Smooth muscle cell (in vitro differentiated cells): ENCODE measurements at regions not wholly inside any gene's neighbourhood (a gene's known extent, or its start where the extent isn't known, plus 50 kb on each side); places are given as distances from the start of the nearest gene placed in this dataset.
A peak's percentile ranks its signal among the peaks of the same experiment; 100 is the strongest.

Experiments
- DNase-seq: peaks from one replicate; lab custom pipeline; 2025; ENCODE audit not compliant: unreplicated experiment; lab: John Stamatoyannopoulos, UW
- H2AFZ ChIP-seq: fragments of 200-600 bp; sonication (generic); 2 replicates; pipeline ENCODE4 v1.6.0; 2016; ENCODE audit warnings: antibody characterized with exemption, low read depth, mild to moderate bottlenecking
- H3F3A ChIP-seq: fragments of 200-600 bp; sonication (generic); 2 replicates; pipeline ENCODE4 v1.6.0; 2017; ENCODE audit warnings: antibody characterized with exemption, low read depth
- H3K27ac ChIP-seq: fragments of 200-600 bp; sonication (generic); 2 replicates; pipeline ENCODE4 v1.5.1; 2016; ENCODE audit warnings: low read depth, mild to moderate bottlenecking
- H3K27me3 ChIP-seq: fragments of 200-600 bp; sonication (generic); 2 replicates; pipeline ENCODE4 v1.6.1; 2016; ENCODE audit warnings: low read depth, mild to moderate bottlenecking
- H3K36me3 ChIP-seq: fragments of 200-600 bp; sonication (generic); 2 replicates; pipeline ENCODE4 v1.5.1; 2016; ENCODE audit warnings: low read depth
- H3K4me1 ChIP-seq: fragments of 200-600 bp; sonication (generic); 2 replicates; pipeline ENCODE4 v1.5.1; 2016; ENCODE audit warnings: low read depth
- H3K4me2 ChIP-seq: fragments of 200-600 bp; sonication (generic); 2 replicates; pipeline ENCODE4 v1.6.0; 2016; ENCODE audit warnings: mild to moderate bottlenecking
- H3K4me3 ChIP-seq: fragments of 200-600 bp; sonication (generic); 2 replicates; pipeline ENCODE4 v1.5.1; 2016; ENCODE audit warnings: mild to moderate bottlenecking
- H3K79me2 ChIP-seq: fragments of 200-600 bp; sonication (generic); 2 replicates; pipeline ENCODE4 v1.6.0; 2016; ENCODE audit warnings: low read depth, mild to moderate bottlenecking
- H3K9ac ChIP-seq: fragments of 200-600 bp; sonication (generic); 2 replicates; pipeline ENCODE4 v1.6.0; 2016; ENCODE audit warnings: low read depth
- H3K9me3 ChIP-seq: fragments of 200-600 bp; sonication (generic); replicated peaks from 2 replicates; pipeline ENCODE4 v1.5.1; 2016; ENCODE audit warnings: low read depth
- H4K20me1 ChIP-seq: fragments of 200-600 bp; sonication (generic); 2 replicates; pipeline ENCODE4 v1.6.0; 2016; ENCODE audit warnings: low read depth
- WGBS: methylation state at CpG from one replicate; pipeline ENCODE4 v1.1.7; 2016; ENCODE audit warnings: low lambda C conversion rate; 5-methylcytosine and 5-hydroxymethylcytosine counted together
- TF ChIP-seq, protein P1 (sequence below): fragments of 200-600 bp; sonication (generic); IDR thresholded peaks from 2 replicates; pipeline ENCODE4 v1.5.1; 2017; ENCODE audit warnings: borderline replicate concordance, mild to moderate bottlenecking, antibody characterized with exemption; ENCODE audit not compliant: insufficient read depth, poor library complexity, severe bottlenecking

DNA sequence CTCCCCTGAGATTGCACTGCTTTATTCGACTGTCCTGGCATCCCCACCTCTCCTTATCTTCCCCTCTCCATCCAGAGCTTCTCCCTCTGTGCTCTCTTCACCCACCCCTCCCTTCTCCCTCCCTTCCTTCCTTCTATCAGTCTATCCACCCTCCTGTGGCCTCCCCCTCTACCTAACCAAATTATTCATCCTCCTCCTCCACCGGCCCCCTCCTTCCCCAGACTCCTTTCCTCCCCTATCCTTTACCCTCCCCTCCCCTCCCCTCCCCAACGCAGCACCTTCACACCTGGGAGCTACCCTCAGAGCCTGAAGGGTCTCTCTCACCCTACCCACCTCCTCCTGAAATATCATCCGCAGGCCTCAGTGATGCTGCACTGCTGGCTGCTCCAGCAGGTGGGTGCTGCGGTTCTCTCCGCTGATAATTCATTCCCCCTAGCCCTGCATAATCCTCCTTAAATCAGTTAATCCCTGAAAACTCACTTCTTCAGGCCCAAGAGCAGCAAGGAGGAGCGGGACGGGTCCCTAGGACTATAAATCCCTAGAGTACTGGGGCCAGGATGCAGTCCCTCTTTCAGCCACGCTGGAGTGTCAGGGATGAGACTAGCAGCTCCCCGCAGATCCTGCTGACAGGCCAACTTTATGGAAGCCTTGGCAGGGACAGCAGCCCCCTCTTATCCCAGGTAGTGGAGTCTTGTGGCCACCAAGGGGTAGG is 97.8 kb downstream of the PCDH1 start:
- Histone ChIP-seq H3K9ac (no peak overlapping the region), H2AFZ (no peak overlapping the region), H3F3A (no peaks in the 10 kb centered on the region), H3K9me3 (no peaks in the 10 kb centered on the region), H3K79me2 (no peaks in the 10 kb centered on the region), H3K36me3 (no peaks in the 10 kb centered on the region), H3K4me3 (no peak overlapping the region), H3K4me2 (no peak overlapping the region), H3K4me1 (peaks cover 7% of the 10 kb centered on the region), H3K27ac (no peak overlapping the region), H3K27me3 (no peaks in the 10 kb centered on the region), H4K20me1 (no peaks in the 10 kb centered on the region)
- TF ChIP-seq, protein P1, sequence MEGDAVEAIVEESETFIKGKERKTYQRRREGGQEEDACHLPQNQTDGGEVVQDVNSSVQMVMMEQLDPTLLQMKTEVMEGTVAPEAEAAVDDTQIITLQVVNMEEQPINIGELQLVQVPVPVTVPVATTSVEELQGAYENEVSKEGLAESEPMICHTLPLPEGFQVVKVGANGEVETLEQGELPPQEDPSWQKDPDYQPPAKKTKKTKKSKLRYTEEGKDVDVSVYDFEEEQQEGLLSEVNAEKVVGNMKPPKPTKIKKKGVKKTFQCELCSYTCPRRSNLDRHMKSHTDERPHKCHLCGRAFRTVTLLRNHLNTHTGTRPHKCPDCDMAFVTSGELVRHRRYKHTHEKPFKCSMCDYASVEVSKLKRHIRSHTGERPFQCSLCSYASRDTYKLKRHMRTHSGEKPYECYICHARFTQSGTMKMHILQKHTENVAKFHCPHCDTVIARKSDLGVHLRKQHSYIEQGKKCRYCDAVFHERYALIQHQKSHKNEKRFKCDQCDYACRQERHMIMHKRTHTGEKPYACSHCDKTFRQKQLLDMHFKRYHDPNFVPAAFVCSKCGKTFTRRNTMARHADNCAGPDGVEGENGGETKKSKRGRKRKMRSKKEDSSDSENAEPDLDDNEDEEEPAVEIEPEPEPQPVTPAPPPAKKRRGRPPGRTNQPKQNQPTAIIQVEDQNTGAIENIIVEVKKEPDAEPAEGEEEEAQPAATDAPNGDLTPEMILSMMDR, result no peak
- DNase-seq, result no peak
- WGBS, result 77% methylated on average over 8 of the region's 10 CpGs

DNA sequence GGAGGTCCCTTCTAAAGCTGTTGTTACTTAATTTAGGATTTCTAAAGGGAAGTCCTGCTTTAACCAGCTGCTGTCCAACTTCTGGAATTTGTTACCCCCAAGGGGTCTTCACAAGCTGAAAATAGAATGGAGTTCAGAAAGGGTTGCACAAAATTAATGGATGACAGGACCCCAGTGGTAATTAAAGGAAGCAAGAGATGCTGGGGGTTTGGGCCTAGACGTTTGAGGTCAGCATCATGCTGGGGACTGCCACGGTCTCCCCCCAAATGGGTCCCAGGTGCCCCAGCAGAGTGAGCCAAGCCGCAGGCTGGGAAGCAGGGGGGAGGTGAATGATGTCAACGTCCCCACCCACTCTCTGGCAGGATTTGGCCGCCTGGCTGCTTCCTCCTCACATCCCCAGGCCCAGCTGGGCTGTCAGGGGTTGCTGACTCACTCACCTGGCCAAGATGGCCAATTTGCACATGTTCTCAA is 97.5 kb upstream of the ARAP3 start:
- Histone ChIP-seq H4K20me1 (no peaks in the 10 kb centered on the region), H3K9ac (no peak overlapping the region), H3K4me1 (peaks cover 7% of the 10 kb centered on the region), H3K4me3 (no peak overlapping the region), H3K36me3 (no peaks in the 10 kb centered on the region), H3K27ac (no peak overlapping the region), H3K79me2 (no peaks in the 10 kb centered on the region), H3K4me2 (no peak overlapping the region), H2AFZ (no peak overlapping the region), H3K9me3 (no peaks in the 10 kb centered on the region), H3K27me3 (no peaks in the 10 kb centered on the region), H3F3A (no peaks in the 10 kb centered on the region)
- WGBS, result 44% methylated on average over 5 of the region's 5 CpGs
- TF ChIP-seq, protein P1, result no peak
- DNase-seq, result no peak

DNA sequence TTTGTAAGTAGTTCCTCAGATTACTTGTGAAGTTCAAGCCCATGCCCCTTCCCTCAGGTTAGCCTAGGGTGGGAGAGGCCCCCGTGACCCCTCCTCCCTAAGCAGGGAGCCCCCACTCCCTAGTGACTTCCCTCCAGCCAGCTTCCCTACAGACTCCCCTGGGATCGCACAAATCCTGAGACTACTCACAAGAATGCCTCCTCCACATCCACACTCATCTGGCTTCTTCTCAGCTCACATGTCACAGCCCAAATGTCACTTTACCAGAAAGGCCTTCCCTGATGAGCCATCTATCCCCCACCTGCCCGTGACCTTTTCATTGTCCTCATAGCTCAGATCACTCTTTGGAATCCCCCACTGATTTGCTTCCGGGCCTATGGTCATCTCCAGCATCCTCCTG is 96.7 kb upstream of the ARAP3 start:
- H3K79me2 ChIP-seq, result no peaks in the 10 kb centered on the region
- no peak overlapping the region for H2AFZ ChIP-seq
- no peaks in the 10 kb centered on the region for H3K36me3 ChIP-seq
- DNase-seq, result no peak
- no peaks in the 10 kb centered on the region for H3K27me3 ChIP-seq
- H3K4me3 ChIP-seq, result no peak overlapping the region
- no peak overlapping the region for H3K4me2 ChIP-seq
- TF ChIP-seq, protein P1, result no peak
- peaks cover 7% of the 10 kb centered on the region for H3K4me1 ChIP-seq
- H3F3A ChIP-seq, result no peaks in the 10 kb centered on the region
- H3K9me3 ChIP-seq, result no peaks in the 10 kb centered on the region
- 86% methylated on average over 4 of the region's 4 CpGs for WGBS
- no peak overlapping the region for H3K27ac ChIP-seq
- H3K9ac ChIP-seq, result no peak overlapping the region
- no peaks in the 10 kb centered on the region for H4K20me1 ChIP-seq

DNA sequence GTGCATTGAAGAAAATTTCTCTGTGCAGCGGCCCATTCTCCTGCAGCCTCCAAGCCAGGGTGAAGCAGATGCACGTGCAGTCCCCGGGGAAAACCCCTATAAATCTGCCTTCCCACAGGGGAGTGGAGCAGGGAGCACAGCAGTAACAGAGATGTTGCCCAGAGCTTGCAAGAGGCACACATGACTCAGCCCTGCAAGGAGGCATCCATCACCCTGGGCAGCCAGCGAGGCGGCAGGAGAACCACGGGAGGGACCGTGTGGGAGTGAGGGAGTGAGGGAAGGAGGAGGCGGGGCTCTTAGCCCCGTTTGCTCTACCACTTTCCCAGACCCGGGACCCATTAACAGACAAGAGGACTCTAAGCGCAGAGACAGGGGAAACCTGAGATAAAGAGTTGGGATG is 96.2 kb upstream of the ARAP3 start:
- DNase-seq, result peak; percentile 18
- Histone ChIP-seq H3K9ac (no peak overlapping the region), H2AFZ (no peak overlapping the region), H3K27me3 (no peaks in the 10 kb centered on the region), H3K79me2 (no peaks in the 10 kb centered on the region), H3K27ac (no peak overlapping the region), H3K4me2 (no peak overlapping the region), H3K9me3 (no peaks in the 10 kb centered on the region), H3K36me3 (no peaks in the 10 kb centered on the region), H3F3A (no peaks in the 10 kb centered on the region), H3K4me3 (no peak overlapping the region), H4K20me1 (no peaks in the 10 kb centered on the region), H3K4me1 (peaks cover 7% of the 10 kb centered on the region)
- WGBS, result 22% methylated on average over 11 of the region's 11 CpGs
- TF ChIP-seq, protein P1, result no peak
